CD4-positive, CD25-positive, alpha-beta regulatory T cell (primary cell): ENCODE measurements at regions not wholly inside any gene's neighbourhood (a gene's known extent, or its start where the extent isn't known, plus 50 kb on each side); places are given as distances from the start of the nearest gene placed in this dataset.

Experiments used
- ATAC-seq, 2 donors: fragments of 150-1000 bp; cut with Tn5 transposase; one replicate each; pipeline ENCODE4 v1.10.0; 2021; ENCODE audit warnings: low read depth in 2 of 2, moderate number of reproducible peaks in 2 of 2, moderate library complexity in 1 of 2
- DNase-seq, 3 donors: peaks; one replicate each; pipeline versions ENCODE4 v3.0.0 to v3.0.0-alpha.2; 2012 to 2022; ENCODE audit warnings: mixed read lengths in 1 of 3
- H3K27ac ChIP-seq: one replicate; pipeline ENCODE4 v1.7.0; 2013; ENCODE audit warnings: mild to moderate bottlenecking, low read length; ENCODE audit not compliant: insufficient read depth, poor library complexity, severe bottlenecking
- H3K27me3 ChIP-seq: one replicate; pipeline ENCODE4 v1.7.0; 2013; ENCODE audit warnings: low read length; ENCODE audit not compliant: control insufficient read depth, insufficient read depth
- H3K36me3 ChIP-seq: one replicate; pipeline ENCODE4 v1.7.0; 2013; ENCODE audit warnings: mild to moderate bottlenecking, low read length, moderate library complexity; ENCODE audit not compliant: control insufficient read depth, insufficient read depth
- H3K4me1 ChIP-seq: 2 replicates; pipeline ENCODE4 v1.7.0; 2013; ENCODE audit warnings: mild to moderate bottlenecking, low read length; ENCODE audit not compliant: insufficient read depth, control insufficient read depth, poor library complexity, severe bottlenecking
- H3K4me3 ChIP-seq: one replicate; pipeline ENCODE4 v1.7.0; 2013; ENCODE audit warnings: low read depth, mild to moderate bottlenecking, low read length, moderate library complexity
- H3K9me3 ChIP-seq, 2 experiments: 1 replicate in 1 of 2; 2 replicates in 1 of 2; pipeline ENCODE4 v1.7.0; 2013; ENCODE audit warnings: low read length in 2 of 2, mild to moderate bottlenecking in 1 of 2, moderate library complexity in 1 of 2; ENCODE audit not compliant: control insufficient read depth in 2 of 2
- H3K27ac Mint-ChIP-seq, 3 donors: one replicate each; pipeline ENCODE4 v1.8.0; 2020 to 2022; ENCODE audit warnings: mild to moderate bottlenecking in 3 of 3, mixed read lengths in 3 of 3, moderate library complexity in 2 of 3
- H3K27me3 Mint-ChIP-seq: one replicate; pipeline ENCODE4 v1.8.0; 2022; ENCODE audit warnings: mild to moderate bottlenecking, mixed read lengths
- H3K36me3 Mint-ChIP-seq: one replicate; pipeline ENCODE4 v1.8.0; 2020; ENCODE audit warnings: mixed read lengths
- H3K4me1 Mint-ChIP-seq, 4 donors: one replicate each; pipeline ENCODE4 v1.8.0; 2020 to 2022; ENCODE audit warnings: mixed read lengths in 4 of 4, mild to moderate bottlenecking in 1 of 4
- H3K4me3 Mint-ChIP-seq, 4 donors: one replicate each; pipeline ENCODE4 v1.8.0; 2020 to 2022; ENCODE audit warnings: mild to moderate bottlenecking in 4 of 4, mixed read lengths in 4 of 4, moderate library complexity in 3 of 4
- H3K9me3 Mint-ChIP-seq, 7 donors: one replicate each; pipeline ENCODE4 v1.8.0; 2020 to 2022; ENCODE audit warnings: mixed read lengths in 7 of 7, mild to moderate bottlenecking in 3 of 7, moderate library complexity in 2 of 7

GRCh38 chr10:126842836-126843235 lies 62.4 kb upstream of the DOCK1 start:
- Histone ChIP-seq H3K9me3 (no peaks in the 10 kb centered on the region), H3K27me3 (no peaks in the 10 kb centered on the region), H3K36me3 (no peaks in the 10 kb centered on the region), H3K4me1 (no peaks in the 10 kb centered on the region), H3K4me3 (no peak overlapping the region), H3K27ac (no peak overlapping the region)
- H3K9me3 Mint-ChIP-seq = peaks cover 0 to 1% (median 0%) of the 10 kb centered on the region in 7 donors
- H3K4me1 Mint-ChIP-seq = no peaks in the 10 kb centered on the region
- H3K27ac Mint-ChIP-seq = no peak overlapping the region
- ATAC-seq = no peak
- H3K4me3 Mint-ChIP-seq = no peak overlapping the region
- H3K36me3 Mint-ChIP-seq = no peaks in the 10 kb centered on the region
- DNase-seq = no peak
- no peaks in the 10 kb centered on the region for H3K27me3 Mint-ChIP-seq

- no peak overlapping the region for H3K4me3 ChIP-seq
- no peaks in the 10 kb centered on the region for H3K4me1 Mint-ChIP-seq
- no peaks in the 10 kb centered on the region for H3K36me3 Mint-ChIP-seq
- H3K4me3 Mint-ChIP-seq = no peak overlapping the region
- H3K36me3 ChIP-seq = no peaks in the 10 kb centered on the region
- peaks cover 0 to 1% (median 0%) of the 10 kb centered on the region in 7 donors for H3K9me3 Mint-ChIP-seq
- no peaks in the 10 kb centered on the region for H3K27me3 ChIP-seq
- DNase-seq (no peak), ATAC-seq (no peak)
- no peaks in the 10 kb centered on the region for H3K27me3 Mint-ChIP-seq
- H3K27ac Mint-ChIP-seq = no peak overlapping the region
- H3K9me3 ChIP-seq = no peaks in the 10 kb centered on the region
- no peaks in the 10 kb centered on the region for H3K4me1 ChIP-seq
- H3K27ac ChIP-seq = no peak overlapping the region
Measured at GRCh38 chr10:126843299-126843934, 61.8 kb upstream of the DOCK1 start.

- no peaks in the 10 kb centered on the region for H3K36me3 ChIP-seq
- no peak for DNase-seq
- no peaks in the 10 kb centered on the region for H3K36me3 Mint-ChIP-seq
- no peak overlapping the region for H3K27ac Mint-ChIP-seq
- no peaks in the 10 kb centered on the region for H3K4me1 Mint-ChIP-seq
- H3K9me3 Mint-ChIP-seq = peaks cover 0 to 1% (median 0%) of the 10 kb centered on the region in 7 donors
- H3K27ac ChIP-seq = no peak overlapping the region
- no peaks in the 10 kb centered on the region for H3K27me3 ChIP-seq
- no peaks in the 10 kb centered on the region for H3K27me3 Mint-ChIP-seq
- no peak overlapping the region for H3K4me3 ChIP-seq
- no peaks in the 10 kb centered on the region for H3K9me3 ChIP-seq
- H3K4me1 ChIP-seq = no peaks in the 10 kb centered on the region
- H3K4me3 Mint-ChIP-seq = no peak overlapping the region
- ATAC-seq = no peak
Measured at GRCh38 chr10:126844406-126844805, 60.8 kb upstream of the DOCK1 start.

- H3K4me1 Mint-ChIP-seq = no peaks in the 10 kb centered on the region
- H3K4me1 ChIP-seq = no peaks in the 10 kb centered on the region
- no peak overlapping the region for H3K27ac Mint-ChIP-seq
- H3K4me3 ChIP-seq = no peak overlapping the region
- ATAC-seq (no peak), DNase-seq (no peak)
- no peaks in the 10 kb centered on the region for H3K27me3 Mint-ChIP-seq
- no peaks in the 10 kb centered on the region for H3K9me3 ChIP-seq
- H3K4me3 Mint-ChIP-seq = no peak overlapping the region
- H3K27ac ChIP-seq = no peak overlapping the region
- H3K27me3 ChIP-seq = no peaks in the 10 kb centered on the region
- H3K36me3 Mint-ChIP-seq = no peaks in the 10 kb centered on the region
- H3K9me3 Mint-ChIP-seq = peaks cover 0 to 3% (median 1%) of the 10 kb centered on the region in 7 donors
- no peaks in the 10 kb centered on the region for H3K36me3 ChIP-seq
Measured at GRCh38 chr10:126846469-126846868, 58.8 kb upstream of the DOCK1 start.

- Histone ChIP-seq H3K27me3 (no peaks in the 10 kb centered on the region), H3K27ac (no peak overlapping the region), H3K4me1 (no peaks in the 10 kb centered on the region), H3K4me3 (no peak overlapping the region), H3K9me3 (no peaks in the 10 kb centered on the region), H3K36me3 (no peaks in the 10 kb centered on the region)
- Mint-ChIP-seq H3K9me3 (peaks cover 0 to 6% (median 1%) of the 10 kb centered on the region in 7 donors), H3K36me3 (no peaks in the 10 kb centered on the region), H3K27me3 (no peaks in the 10 kb centered on the region), H3K4me1 (no peaks in the 10 kb centered on the region), H3K4me3 (no peak overlapping the region), H3K27ac (no peak overlapping the region)
- DNase-seq (no peak), ATAC-seq (no peak)
Measured at GRCh38 chr10:126846959-126847358, 58.3 kb upstream of the DOCK1 start.

GRCh38 chr10:126847666-126848065 lies 57.6 kb upstream of the DOCK1 start:
- Histone ChIP-seq H3K9me3 (no peaks in the 10 kb centered on the region), H3K27ac (no peak overlapping the region), H3K27me3 (no peaks in the 10 kb centered on the region), H3K4me1 (no peaks in the 10 kb centered on the region), H3K4me3 (no peak overlapping the region), H3K36me3 (no peaks in the 10 kb centered on the region)
- Mint-ChIP-seq H3K9me3 (peaks cover 0 to 6% (median 1%) of the 10 kb centered on the region in 7 donors), H3K27ac (no peak overlapping the region), H3K4me1 (no peaks in the 10 kb centered on the region), H3K36me3 (no peaks in the 10 kb centered on the region), H3K27me3 (no peaks in the 10 kb centered on the region), H3K4me3 (no peak overlapping the region)
- no peak for ATAC-seq
- DNase-seq = no peak

- Mint-ChIP-seq H3K27ac (no peak overlapping the region), H3K4me3 (no peak overlapping the region), H3K9me3 (peaks cover 0 to 6% (median under 1%) of the 10 kb centered on the region in 7 donors), H3K27me3 (no peaks in the 10 kb centered on the region), H3K4me1 (no peaks in the 10 kb centered on the region), H3K36me3 (no peaks in the 10 kb centered on the region)
- no peak overlapping the region for H3K4me3 ChIP-seq
- H3K9me3 ChIP-seq = no peaks in the 10 kb centered on the region
- H3K27me3 ChIP-seq = no peaks in the 10 kb centered on the region
- no peaks in the 10 kb centered on the region for H3K36me3 ChIP-seq
- no peak for DNase-seq
- H3K27ac ChIP-seq = no peak overlapping the region
- no peaks in the 10 kb centered on the region for H3K4me1 ChIP-seq
- no peak for ATAC-seq
Measured at GRCh38 chr10:126849646-126850045, 55.6 kb upstream of the DOCK1 start.

- no peaks in the 10 kb centered on the region for H3K4me1 ChIP-seq
- H3K9me3 ChIP-seq = no peaks in the 10 kb centered on the region
- H3K36me3 ChIP-seq = no peaks in the 10 kb centered on the region
- H3K4me1 Mint-ChIP-seq = no peaks in the 10 kb centered on the region
- ATAC-seq (no peak), DNase-seq (no peak)
- H3K27me3 ChIP-seq = no peaks in the 10 kb centered on the region
- H3K4me3 ChIP-seq = no peak overlapping the region
- H3K9me3 Mint-ChIP-seq = peaks cover 0 to 6% (median 0%) of the 10 kb centered on the region in 7 donors
- no peaks in the 10 kb centered on the region for H3K36me3 Mint-ChIP-seq
- no peaks in the 10 kb centered on the region for H3K27me3 Mint-ChIP-seq
- H3K4me3 Mint-ChIP-seq = no peak overlapping the region
- no peak overlapping the region for H3K27ac ChIP-seq
- H3K27ac Mint-ChIP-seq = no peak overlapping the region
Measured at GRCh38 chr10:126851414-126852108, 53.7 kb upstream of the DOCK1 start.
